ENCODE measurements at regions not wholly inside any gene's neighbourhood (a gene's known extent, or its start where the extent isn't known, plus 50 kb on each side); places are given as distances from the start of the nearest gene placed in this dataset.

- TF ChIP-seq REST (IDR thresholded peaks at IDR 0.05; ENCODE audit: low read depth) = no peak
- no peak for TF ChIP-seq RAD21 (IDR thresholded peaks at IDR 0.05; ENCODE audit: low read depth)
- no peak for TF ChIP-seq ELF1 (IDR thresholded peaks at IDR 0.05; ENCODE audit: borderline replicate concordance, low read depth)
- no peak for TF ChIP-seq SP1 (IDR thresholded peaks at IDR 0.05; ENCODE audit: low read depth)
- TF ChIP-seq ZFX (IDR thresholded peaks at IDR 0.05) = no peak
- TF ChIP-seq POLR2AphosphoS5 (IDR thresholded peaks at IDR 0.05; ENCODE audit: low read depth, low read length) = no peak
- TF ChIP-seq TCF7L2 (IDR thresholded peaks at IDR 0.05; ENCODE audit: borderline replicate concordance, extremely low read depth, insufficient read depth, insufficient read length) = no peak
- no peak for TF ChIP-seq SIN3A (IDR thresholded peaks at IDR 0.05; ENCODE audit: low read depth)
- TF ChIP-seq ZNF274 (IDR thresholded peaks at IDR 0.05; ENCODE audit: low read depth, low read length) = no peak
- TF ChIP-seq CEBPB (IDR thresholded peaks at IDR 0.05; ENCODE audit: low read depth) = no peak
These were observed 68.6 kb upstream of the CACUL1 start (continued) for GRCh38 chr10:118823256-118823907.

- ChIA-PET CTCF (no interaction called here), POLR2A (interaction anchor here (1.5 kb wide), 1 partner anchor 13 kb away, joined by 5 read pairs; no protein-coding TSS in a partner anchor), RAD21 (ENCODE audit: low non-redundant PET in 1 of 2, low total read pairs in 2 of 2, uncharacterized antibody in 2 of 2, unreplicated experiment in 2 of 2) (no interaction called here)
- Histone ChIP-seq H4K20me1 (ENCODE audit: insufficient read depth) (no peaks in the 10 kb centered on the region), H3K4me2 (ENCODE audit: low read length) (no peak overlapping the region), H3K36me3 (ENCODE audit: control insufficient read depth in 1 of 2, insufficient read depth in 2 of 2, low read length in 2 of 2) (no peaks in the 10 kb centered on the region), H3K9me2 (ENCODE audit: insufficient read depth) (no peaks in the 10 kb centered on the region), H3K27ac (ENCODE audit: low read depth, low read length) (no peak overlapping the region), H3K4me3 (replicated peaks in 1 of 2; ENCODE audit: low read depth in 1 of 2, low read length in 2 of 2) (no peak overlapping the region), H3K4me1 (ENCODE audit: control insufficient read depth in 1 of 2, insufficient read depth in 2 of 2, low read length in 2 of 2) (no peaks in the 10 kb centered on the region), H3K79me2 (ENCODE audit: insufficient read depth, low read length) (no peaks in the 10 kb centered on the region), H3K9me3 (ENCODE audit: control insufficient read depth in 1 of 2, insufficient read depth in 1 of 2, low read depth in 1 of 2, low read length in 2 of 2) (peaks cover 0 to 5% of the 10 kb centered on the region in 2 experiments; a peak in 1 of 4 replicates), H3K9ac (ENCODE audit: low read length) (no peak overlapping the region), H3K27me3 (ENCODE audit: insufficient read depth, low read length) (no peaks in the 10 kb centered on the region), H2AFZ (ENCODE audit: low read depth, low read length, poor library complexity, severe bottlenecking) (no peak overlapping the region)
- no TSS peak for BruUV-seq (replicated peaks)
- ATAC-seq (no peak), DNase-seq (ENCODE audit: low read depth, low spot score) (no peak)
- intact Hi-C loops (cut with micrococcal nuclease) = no loop called here
- no peak for TF ChIP-seq FOSL1 (IDR thresholded peaks at IDR 0.05; ENCODE audit: low read depth)
- TF ChIP-seq SP1 (IDR thresholded peaks at IDR 0.05; ENCODE audit: low read depth) = no peak
- no peak for TF ChIP-seq ELF1 (IDR thresholded peaks at IDR 0.05; ENCODE audit: borderline replicate concordance, low read depth)
- TF ChIP-seq ZFX (IDR thresholded peaks at IDR 0.05) = no peak
- no peak for TF ChIP-seq JUND (IDR thresholded peaks at IDR 0.05)
- no peak for TF ChIP-seq CTCF (IDR thresholded peaks at IDR 0.05 in 2 of 3, conservative IDR thresholded peaks at IDR 0.05 in 1 of 3; ENCODE audit: borderline replicate concordance in 1 of 3, insufficient read depth in 1 of 3, low read depth in 2 of 3, low read length in 2 of 3)
- no peak for TF ChIP-seq ZBTB33 (IDR thresholded peaks at IDR 0.05; ENCODE audit: extremely low read depth, insufficient replicate concordance, low read length)
- TF ChIP-seq ATF3 (IDR thresholded peaks at IDR 0.05) = no peak
- TF ChIP-seq TCF7L2 (IDR thresholded peaks at IDR 0.05; ENCODE audit: borderline replicate concordance, extremely low read depth, insufficient read depth, insufficient read length) = no peak
- no peak for TF ChIP-seq CEBPB (IDR thresholded peaks at IDR 0.05; ENCODE audit: low read depth)
- TF ChIP-seq EZH2phosphoT487 (IDR thresholded peaks at IDR 0.05; ENCODE audit: borderline replicate concordance) = no peak
These were observed 72.3 kb upstream of the CACUL1 start for GRCh38 chr10:118827053-118827452.

Data from HCT116 (cell line).